GM23338 (cell line): ENCODE measurements at regions not wholly inside any gene's neighbourhood (a gene's known extent, or its start where the extent isn't known, plus 50 kb on each side); places are given as distances from the start of the nearest gene placed in this dataset.

ENCODE experiments used
- ATAC-seq: fragments of 200-7000 bp; cut with Tn5 transposase; 3 replicates; pipeline ENCODE4 v1.9.1; 2020
- DNase-seq: peaks from one replicate; pipeline ENCODE4 v3.0.0-alpha.2; 2015; ENCODE audit warnings: low spot score
- H2AFZ ChIP-seq: fragments of 200-600 bp; sonication (generic); 2 replicates; pipeline ENCODE4 v1.8.0; 2016; ENCODE audit warnings: antibody characterized with exemption, mild to moderate bottlenecking, moderate library complexity
- H3F3A ChIP-seq: fragments of 200-600 bp; sonication (generic); replicated peaks from 2 replicates; pipeline ENCODE4 v1.8.0; 2017; ENCODE audit warnings: antibody characterized with exemption, mixed run types, low read depth
- H3K27ac ChIP-seq: fragments of 200-600 bp; sonication (generic); 2 replicates; pipeline ENCODE4 v1.6.1; 2016; ENCODE audit warnings: low read depth
- H3K27me3 ChIP-seq: fragments of 200-600 bp; sonication (generic); 2 replicates; pipeline ENCODE4 v1.8.0; 2016; ENCODE audit warnings: mild to moderate bottlenecking, mixed run types, moderate library complexity; ENCODE audit not compliant: insufficient read depth
- H3K36me3 ChIP-seq: fragments of 200-600 bp; sonication (generic); 2 replicates; pipeline ENCODE4 v1.8.0; 2016; ENCODE audit warnings: mild to moderate bottlenecking; ENCODE audit not compliant: insufficient read depth
- H3K4me1 ChIP-seq: fragments of 200-600 bp; sonication (generic); 2 replicates; pipeline ENCODE4 v1.8.0; 2016; ENCODE audit warnings: mild to moderate bottlenecking, moderate library complexity; ENCODE audit not compliant: insufficient read depth
- H3K4me2 ChIP-seq: fragments of 200-600 bp; sonication (generic); 2 replicates; pipeline ENCODE4 v1.7.1; 2017; ENCODE audit warnings: mixed run types
- H3K4me3 ChIP-seq: fragments of 200-600 bp; sonication (generic); 2 replicates; pipeline ENCODE4 v1.6.1; 2016; ENCODE audit warnings: mixed run types
- H3K79me2 ChIP-seq: fragments of 200-600 bp; sonication (generic); replicated peaks from 2 replicates; pipeline ENCODE4 v1.8.0; 2017; ENCODE audit warnings: mild to moderate bottlenecking; ENCODE audit not compliant: insufficient read depth
- H3K9me2 ChIP-seq: fragments of 200-600 bp; sonication (generic); 2 replicates; pipeline ENCODE4 v1.8.0; 2017; ENCODE audit not compliant: insufficient read depth
- H4K20me1 ChIP-seq: fragments of 200-600 bp; sonication (generic); replicated peaks from 2 replicates; pipeline ENCODE4 v1.8.0; 2017; ENCODE audit warnings: mild to moderate bottlenecking; ENCODE audit not compliant: insufficient read depth
- H3K27ac Mint-ChIP-seq: 2 replicates; pipeline ENCODE4 v1.8.0; 2020; ENCODE audit warnings: inconsistent platforms, mild to moderate bottlenecking, moderate library complexity, mixed read lengths
- H3K27me3 Mint-ChIP-seq: 3 replicates; pipeline ENCODE4 v1.8.0; 2022; ENCODE audit warnings: low read depth, mild to moderate bottlenecking, moderate library complexity, mixed read lengths, inconsistent platforms; ENCODE audit not compliant: insufficient read depth, poor library complexity
- H3K36me3 Mint-ChIP-seq: 3 replicates; pipeline ENCODE4 v1.8.0; 2021; ENCODE audit warnings: low read depth, mild to moderate bottlenecking, inconsistent platforms, moderate library complexity, mixed read lengths
- H3K4me1 Mint-ChIP-seq: 3 replicates; pipeline ENCODE4 v1.8.0; 2020; ENCODE audit warnings: mild to moderate bottlenecking, inconsistent platforms, mixed read lengths
- H3K4me3 Mint-ChIP-seq: 3 replicates; pipeline ENCODE4 v1.8.0; 2021; ENCODE audit warnings: moderate library complexity, mild to moderate bottlenecking, inconsistent platforms, mixed read lengths
- H3K9me3 Mint-ChIP-seq: 3 replicates; pipeline ENCODE4 v1.8.0; 2020; ENCODE audit warnings: moderate library complexity, mild to moderate bottlenecking, inconsistent platforms, mixed read lengths
- CREB1 ChIP-seq: fragments of 250-450 bp; sonication (Bioruptor Pico); IDR thresholded peaks from 2 replicates; pipeline ENCODE4 v1.5.0; 2020; ENCODE audit warnings: low read depth, mild to moderate bottlenecking, moderate library complexity
- EZH2 ChIP-seq: fragments of 200-600 bp; sonication (generic); IDR thresholded peaks from one replicate; pipeline ENCODE4 v1.8.0; 2017; ENCODE audit warnings: antibody characterized with exemption, mild to moderate bottlenecking, low read depth; ENCODE audit not compliant: unreplicated experiment
- EZH2phosphoT487 ChIP-seq: fragments of 200-600 bp; sonication (generic); IDR thresholded peaks from one replicate; pipeline ENCODE4 v1.8.1; 2018; ENCODE audit warnings: antibody characterized with exemption; ENCODE audit not compliant: unreplicated experiment
- JUNB ChIP-seq: IDR thresholded peaks from one replicate; pipeline ENCODE4 v1.6.1; 2016; ENCODE audit warnings: antibody characterized with exemption; ENCODE audit not compliant: unreplicated experiment
- NANOG ChIP-seq: IDR thresholded peaks from 2 replicates; pipeline ENCODE4 v1.6.1; 2016; ENCODE audit warnings: antibody characterized with exemption, borderline replicate concordance
- POLR2AphosphoS5 ChIP-seq: IDR thresholded peaks from 2 replicates; pipeline ENCODE4 v1.6.1; 2016; ENCODE audit warnings: antibody characterized with exemption, low read depth
- ZNF114 ChIP-seq: fragments of 250-450 bp; sonication (Bioruptor Pico); IDR thresholded peaks from 2 replicates; pipeline ENCODE4 v1.5.0; 2020; ENCODE audit warnings: mild to moderate bottlenecking, moderate library complexity
- ZNF331 ChIP-seq: fragments of 250-450 bp; sonication (Bioruptor Pico); IDR thresholded peaks from 2 replicates; pipeline ENCODE4 v1.5.0; 2020; ENCODE audit warnings: low read depth, mild to moderate bottlenecking, moderate library complexity
- TF ChIP-seq, protein P1 (sequence below): fragments of 250-450 bp; sonication (Bioruptor Pico); IDR thresholded peaks from 2 replicates; pipeline ENCODE4 v1.5.0; 2020; ENCODE audit warnings: mild to moderate bottlenecking, moderate library complexity

DNA sequence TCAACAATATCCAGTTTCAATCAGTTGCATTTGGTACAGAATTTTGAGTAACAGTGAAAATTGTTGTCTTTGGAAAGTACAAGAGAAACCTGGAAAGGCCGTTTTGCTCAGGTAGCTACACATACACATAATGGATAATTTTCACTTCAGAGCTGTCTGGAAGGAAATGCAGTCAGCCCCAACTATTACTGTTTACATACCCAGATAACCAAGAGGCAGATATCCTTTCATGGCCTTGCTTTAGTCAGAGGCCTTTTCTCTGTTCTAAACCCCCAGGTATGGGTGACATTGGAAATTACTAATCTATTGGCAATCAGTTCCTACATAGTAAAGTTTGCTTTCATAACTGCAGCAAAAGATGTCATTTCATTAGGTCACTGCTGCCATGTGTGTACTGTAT is 244.9 kb upstream of the EMCN start (continued):
- TF ChIP-seq, protein P1, sequence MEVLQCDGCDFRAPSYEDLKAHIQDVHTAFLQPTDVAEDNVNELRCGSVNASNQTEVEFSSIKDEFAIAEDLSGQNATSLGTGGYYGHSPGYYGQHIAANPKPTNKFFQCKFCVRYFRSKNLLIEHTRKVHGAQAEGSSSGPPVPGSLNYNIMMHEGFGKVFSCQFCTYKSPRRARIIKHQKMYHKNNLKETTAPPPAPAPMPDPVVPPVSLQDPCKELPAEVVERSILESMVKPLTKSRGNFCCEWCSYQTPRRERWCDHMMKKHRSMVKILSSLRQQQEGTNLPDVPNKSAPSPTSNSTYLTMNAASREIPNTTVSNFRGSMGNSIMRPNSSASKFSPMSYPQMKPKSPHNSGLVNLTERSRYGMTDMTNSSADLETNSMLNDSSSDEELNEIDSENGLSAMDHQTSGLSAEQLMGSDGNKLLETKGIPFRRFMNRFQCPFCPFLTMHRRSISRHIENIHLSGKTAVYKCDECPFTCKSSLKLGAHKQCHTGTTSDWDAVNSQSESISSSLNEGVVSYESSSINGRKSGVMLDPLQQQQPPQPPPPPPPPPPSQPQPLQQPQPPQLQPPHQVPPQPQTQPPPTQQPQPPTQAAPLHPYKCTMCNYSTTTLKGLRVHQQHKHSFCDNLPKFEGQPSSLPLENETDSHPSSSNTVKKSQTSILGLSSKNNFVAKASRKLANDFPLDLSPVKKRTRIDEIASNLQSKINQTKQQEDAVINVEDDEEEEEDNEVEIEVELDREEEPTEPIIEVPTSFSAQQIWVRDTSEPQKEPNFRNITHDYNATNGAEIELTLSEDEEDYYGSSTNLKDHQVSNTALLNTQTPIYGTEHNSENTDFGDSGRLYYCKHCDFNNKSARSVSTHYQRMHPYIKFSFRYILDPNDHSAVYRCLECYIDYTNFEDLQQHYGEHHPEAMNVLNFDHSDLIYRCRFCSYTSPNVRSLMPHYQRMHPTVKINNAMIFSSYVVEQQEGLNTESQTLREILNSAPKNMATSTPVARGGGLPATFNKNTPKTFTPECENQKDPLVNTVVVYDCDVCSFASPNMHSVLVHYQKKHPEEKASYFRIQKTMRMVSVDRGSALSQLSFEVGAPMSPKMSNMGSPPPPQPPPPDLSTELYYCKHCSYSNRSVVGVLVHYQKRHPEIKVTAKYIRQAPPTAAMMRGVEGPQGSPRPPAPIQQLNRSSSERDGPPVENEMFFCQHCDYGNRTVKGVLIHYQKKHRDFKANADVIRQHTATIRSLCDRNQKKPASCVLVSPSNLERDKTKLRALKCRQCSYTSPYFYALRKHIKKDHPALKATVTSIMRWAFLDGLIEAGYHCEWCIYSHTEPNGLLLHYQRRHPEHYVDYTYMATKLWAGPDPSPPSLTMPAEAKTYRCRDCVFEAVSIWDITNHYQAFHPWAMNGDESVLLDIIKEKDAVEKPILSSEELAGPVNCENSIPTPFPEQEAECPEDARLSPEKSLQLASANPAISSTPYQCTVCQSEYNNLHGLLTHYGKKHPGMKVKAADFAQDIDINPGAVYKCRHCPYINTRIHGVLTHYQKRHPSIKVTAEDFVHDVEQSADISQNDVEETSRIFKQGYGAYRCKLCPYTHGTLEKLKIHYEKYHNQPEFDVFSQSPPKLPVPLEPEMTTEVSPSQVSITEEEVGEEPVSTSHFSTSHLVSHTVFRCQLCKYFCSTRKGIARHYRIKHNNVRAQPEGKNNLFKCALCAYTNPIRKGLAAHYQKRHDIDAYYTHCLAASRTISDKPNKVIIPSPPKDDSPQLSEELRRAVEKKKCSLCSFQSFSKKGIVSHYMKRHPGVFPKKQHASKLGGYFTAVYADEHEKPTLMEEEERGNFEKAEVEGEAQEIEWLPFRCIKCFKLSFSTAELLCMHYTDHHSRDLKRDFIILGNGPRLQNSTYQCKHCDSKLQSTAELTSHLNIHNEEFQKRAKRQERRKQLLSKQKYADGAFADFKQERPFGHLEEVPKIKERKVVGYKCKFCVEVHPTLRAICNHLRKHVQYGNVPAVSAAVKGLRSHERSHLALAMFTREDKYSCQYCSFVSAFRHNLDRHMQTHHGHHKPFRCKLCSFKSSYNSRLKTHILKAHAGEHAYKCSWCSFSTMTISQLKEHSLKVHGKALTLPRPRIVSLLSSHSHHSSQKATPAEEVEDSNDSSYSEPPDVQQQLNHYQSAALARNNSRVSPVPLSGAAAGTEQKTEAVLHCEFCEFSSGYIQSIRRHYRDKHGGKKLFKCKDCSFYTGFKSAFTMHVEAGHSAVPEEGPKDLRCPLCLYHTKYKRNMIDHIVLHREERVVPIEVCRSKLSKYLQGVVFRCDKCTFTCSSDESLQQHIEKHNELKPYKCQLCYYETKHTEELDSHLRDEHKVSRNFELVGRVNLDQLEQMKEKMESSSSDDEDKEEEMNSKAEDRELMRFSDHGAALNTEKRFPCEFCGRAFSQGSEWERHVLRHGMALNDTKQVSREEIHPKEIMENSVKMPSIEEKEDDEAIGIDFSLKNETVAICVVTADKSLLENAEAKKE (CRISPR knock-in tag): no peak
- TF ChIP-seq ZNF331 (CRISPR knock-in tag) (no peak), JUNB (no peak), EZH2phosphoT487 (no peak), ZNF114 (CRISPR knock-in tag) (no peak)

DNA sequence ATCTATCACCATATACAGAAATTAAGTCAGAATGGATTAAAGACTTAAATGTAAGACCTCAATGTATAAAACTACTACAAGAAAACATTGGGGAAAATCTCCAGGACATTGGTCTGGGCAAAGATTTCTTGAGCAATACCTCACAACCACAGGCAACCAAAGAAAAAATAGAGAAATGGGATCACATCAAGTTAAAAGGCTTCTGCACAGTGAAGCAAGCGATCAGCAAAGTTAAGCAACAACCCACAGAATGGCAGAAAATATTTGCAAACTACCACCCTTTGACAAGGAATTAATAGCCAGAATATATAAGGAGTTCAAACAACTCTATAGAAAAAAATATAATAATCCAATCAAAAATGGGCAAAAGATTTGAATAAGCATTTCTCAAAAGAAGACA is 236.9 kb upstream of the EMCN start:
- no peaks in the 10 kb centered on the region for H3F3A ChIP-seq
- no peaks in the 10 kb centered on the region for H3K4me1 ChIP-seq
- H3K9me3 Mint-ChIP-seq: peaks cover 25% of the 10 kb centered on the region; the same call in 2 of the 3 replicates
- H4K20me1 ChIP-seq: no peaks in the 10 kb centered on the region
- H3K27me3 Mint-ChIP-seq: no peaks in the 10 kb centered on the region
- no peaks in the 10 kb centered on the region for H3K27me3 ChIP-seq
- DNase-seq: no peak
- no peak overlapping the region for H3K27ac ChIP-seq
- peaks cover 3% of the 10 kb centered on the region; the same call in 1 of the 2 replicates for H3K9me2 ChIP-seq
- no peak for TF ChIP-seq ZNF114 (CRISPR knock-in tag)
- TF ChIP-seq NANOG: no peak
- TF ChIP-seq, protein P1 (CRISPR knock-in tag): no peak
- TF ChIP-seq CREB1 (CRISPR knock-in tag): no peak
- no peak for TF ChIP-seq EZH2
- TF ChIP-seq POLR2AphosphoS5: no peak
- no peak for TF ChIP-seq ZNF331 (CRISPR knock-in tag)
- H3K27ac Mint-ChIP-seq: no peak overlapping the region
- H3K4me3 Mint-ChIP-seq: no peak overlapping the region
- no peak overlapping the region for H3K4me2 ChIP-seq
- peaks cover 13% of the 10 kb centered on the region; the same call in 2 of the 3 replicates for H3K36me3 Mint-ChIP-seq
- ATAC-seq: no peak
- no peak overlapping the region for H3K4me3 ChIP-seq
- H3K79me2 ChIP-seq: no peaks in the 10 kb centered on the region
- H3K36me3 ChIP-seq: no peaks in the 10 kb centered on the region
- H2AFZ ChIP-seq: no peak overlapping the region
- H3K4me1 Mint-ChIP-seq: no peaks in the 10 kb centered on the region
